ENCODE measurements at regions not wholly inside any gene's neighbourhood (a gene's known extent, or its start where the extent isn't known, plus 50 kb on each side); places are given as distances from the start of the nearest gene placed in this dataset.

DNA sequence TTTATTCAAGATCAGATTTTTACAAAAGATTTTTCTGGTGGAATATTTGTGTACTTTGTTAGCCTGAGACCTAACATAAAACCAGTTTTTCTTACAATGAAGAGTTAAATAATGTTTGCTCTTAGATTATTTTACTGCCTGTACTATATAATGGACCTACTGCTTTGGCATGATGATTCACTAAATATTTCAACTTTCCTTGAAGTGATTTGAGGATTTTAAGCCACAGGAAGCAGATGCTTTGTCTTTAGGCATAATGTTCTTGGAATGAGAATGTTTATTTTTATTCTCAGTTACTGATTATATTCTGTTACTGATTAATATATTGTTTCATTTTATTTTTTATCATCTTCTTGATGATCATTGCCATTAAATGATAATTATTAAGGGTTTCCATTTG is 175.3 kb upstream of the LRP1B start:
- TF ChIP-seq, protein P1, sequence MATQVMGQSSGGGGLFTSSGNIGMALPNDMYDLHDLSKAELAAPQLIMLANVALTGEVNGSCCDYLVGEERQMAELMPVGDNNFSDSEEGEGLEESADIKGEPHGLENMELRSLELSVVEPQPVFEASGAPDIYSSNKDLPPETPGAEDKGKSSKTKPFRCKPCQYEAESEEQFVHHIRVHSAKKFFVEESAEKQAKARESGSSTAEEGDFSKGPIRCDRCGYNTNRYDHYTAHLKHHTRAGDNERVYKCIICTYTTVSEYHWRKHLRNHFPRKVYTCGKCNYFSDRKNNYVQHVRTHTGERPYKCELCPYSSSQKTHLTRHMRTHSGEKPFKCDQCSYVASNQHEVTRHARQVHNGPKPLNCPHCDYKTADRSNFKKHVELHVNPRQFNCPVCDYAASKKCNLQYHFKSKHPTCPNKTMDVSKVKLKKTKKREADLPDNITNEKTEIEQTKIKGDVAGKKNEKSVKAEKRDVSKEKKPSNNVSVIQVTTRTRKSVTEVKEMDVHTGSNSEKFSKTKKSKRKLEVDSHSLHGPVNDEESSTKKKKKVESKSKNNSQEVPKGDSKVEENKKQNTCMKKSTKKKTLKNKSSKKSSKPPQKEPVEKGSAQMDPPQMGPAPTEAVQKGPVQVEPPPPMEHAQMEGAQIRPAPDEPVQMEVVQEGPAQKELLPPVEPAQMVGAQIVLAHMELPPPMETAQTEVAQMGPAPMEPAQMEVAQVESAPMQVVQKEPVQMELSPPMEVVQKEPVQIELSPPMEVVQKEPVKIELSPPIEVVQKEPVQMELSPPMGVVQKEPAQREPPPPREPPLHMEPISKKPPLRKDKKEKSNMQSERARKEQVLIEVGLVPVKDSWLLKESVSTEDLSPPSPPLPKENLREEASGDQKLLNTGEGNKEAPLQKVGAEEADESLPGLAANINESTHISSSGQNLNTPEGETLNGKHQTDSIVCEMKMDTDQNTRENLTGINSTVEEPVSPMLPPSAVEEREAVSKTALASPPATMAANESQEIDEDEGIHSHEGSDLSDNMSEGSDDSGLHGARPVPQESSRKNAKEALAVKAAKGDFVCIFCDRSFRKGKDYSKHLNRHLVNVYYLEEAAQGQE (IDR thresholded peaks at IDR 0.05): no peak
- TF ChIP-seq, protein P2, sequence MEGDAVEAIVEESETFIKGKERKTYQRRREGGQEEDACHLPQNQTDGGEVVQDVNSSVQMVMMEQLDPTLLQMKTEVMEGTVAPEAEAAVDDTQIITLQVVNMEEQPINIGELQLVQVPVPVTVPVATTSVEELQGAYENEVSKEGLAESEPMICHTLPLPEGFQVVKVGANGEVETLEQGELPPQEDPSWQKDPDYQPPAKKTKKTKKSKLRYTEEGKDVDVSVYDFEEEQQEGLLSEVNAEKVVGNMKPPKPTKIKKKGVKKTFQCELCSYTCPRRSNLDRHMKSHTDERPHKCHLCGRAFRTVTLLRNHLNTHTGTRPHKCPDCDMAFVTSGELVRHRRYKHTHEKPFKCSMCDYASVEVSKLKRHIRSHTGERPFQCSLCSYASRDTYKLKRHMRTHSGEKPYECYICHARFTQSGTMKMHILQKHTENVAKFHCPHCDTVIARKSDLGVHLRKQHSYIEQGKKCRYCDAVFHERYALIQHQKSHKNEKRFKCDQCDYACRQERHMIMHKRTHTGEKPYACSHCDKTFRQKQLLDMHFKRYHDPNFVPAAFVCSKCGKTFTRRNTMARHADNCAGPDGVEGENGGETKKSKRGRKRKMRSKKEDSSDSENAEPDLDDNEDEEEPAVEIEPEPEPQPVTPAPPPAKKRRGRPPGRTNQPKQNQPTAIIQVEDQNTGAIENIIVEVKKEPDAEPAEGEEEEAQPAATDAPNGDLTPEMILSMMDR (IDR thresholded peaks at IDR 0.05; ENCODE audit: low read depth, low read length, missing input control): no peak
- TF ChIP-seq TAF1 (conservative IDR thresholded peaks at IDR 0.05) (no peak), GABPA (IDR thresholded peaks at IDR 0.05 in 1 of 2, conservative IDR thresholded peaks at IDR 0.05 in 1 of 2) (no peak), RAD21 (IDR thresholded peaks at IDR 0.05) (no peak), YY1 (IDR thresholded peaks at IDR 0.05) (no peak), JUND (IDR thresholded peaks at IDR 0.05) (no peak), FOXA1 (IDR thresholded peaks at IDR 0.05) (no peak)
- TF ChIP-seq, protein P3, sequence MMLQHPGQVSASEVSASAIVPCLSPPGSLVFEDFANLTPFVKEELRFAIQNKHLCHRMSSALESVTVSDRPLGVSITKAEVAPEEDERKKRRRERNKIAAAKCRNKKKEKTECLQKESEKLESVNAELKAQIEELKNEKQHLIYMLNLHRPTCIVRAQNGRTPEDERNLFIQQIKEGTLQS (IDR thresholded peaks at IDR 0.05): no peak
- TF ChIP-seq, protein P4, sequence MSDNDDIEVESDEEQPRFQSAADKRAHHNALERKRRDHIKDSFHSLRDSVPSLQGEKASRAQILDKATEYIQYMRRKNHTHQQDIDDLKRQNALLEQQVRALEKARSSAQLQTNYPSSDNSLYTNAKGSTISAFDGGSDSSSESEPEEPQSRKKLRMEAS (IDR thresholded peaks at IDR 0.05): no peak
- TF ChIP-seq, protein P5, sequence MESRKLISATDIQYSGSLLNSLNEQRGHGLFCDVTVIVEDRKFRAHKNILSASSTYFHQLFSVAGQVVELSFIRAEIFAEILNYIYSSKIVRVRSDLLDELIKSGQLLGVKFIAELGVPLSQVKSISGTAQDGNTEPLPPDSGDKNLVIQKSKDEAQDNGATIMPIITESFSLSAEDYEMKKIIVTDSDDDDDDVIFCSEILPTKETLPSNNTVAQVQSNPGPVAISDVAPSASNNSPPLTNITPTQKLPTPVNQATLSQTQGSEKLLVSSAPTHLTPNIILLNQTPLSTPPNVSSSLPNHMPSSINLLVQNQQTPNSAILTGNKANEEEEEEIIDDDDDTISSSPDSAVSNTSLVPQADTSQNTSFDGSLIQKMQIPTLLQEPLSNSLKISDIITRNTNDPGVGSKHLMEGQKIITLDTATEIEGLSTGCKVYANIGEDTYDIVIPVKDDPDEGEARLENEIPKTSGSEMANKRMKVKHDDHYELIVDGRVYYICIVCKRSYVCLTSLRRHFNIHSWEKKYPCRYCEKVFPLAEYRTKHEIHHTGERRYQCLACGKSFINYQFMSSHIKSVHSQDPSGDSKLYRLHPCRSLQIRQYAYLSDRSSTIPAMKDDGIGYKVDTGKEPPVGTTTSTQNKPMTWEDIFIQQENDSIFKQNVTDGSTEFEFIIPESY (IDR thresholded peaks at IDR 0.05): no peak
